ENCODE measurements at regions not wholly inside any gene's neighbourhood (a gene's known extent, or its start where the extent isn't known, plus 50 kb on each side); places are given as distances from the start of the nearest gene placed in this dataset.

GRCh38 chr3:105957722-105958121 is 88.9 kb upstream of the CBLB start (continued):
- no peak for TF ChIP-seq ZNF114 (CRISPR knock-in tag; IDR thresholded peaks at IDR 0.05)
- no peak for TF ChIP-seq POLR2AphosphoS5 (IDR thresholded peaks at IDR 0.05; ENCODE audit: low read depth)
- TF ChIP-seq REST (IDR thresholded peaks at IDR 0.05; ENCODE audit: unreplicated experiment) = no peak
- TF ChIP-seq NANOG (IDR thresholded peaks at IDR 0.05; ENCODE audit: borderline replicate concordance) = no peak
- TF ChIP-seq CREB1 (CRISPR knock-in tag; IDR thresholded peaks at IDR 0.05; ENCODE audit: low read depth) = no peak
- TF ChIP-seq EZH2 (IDR thresholded peaks at IDR 0.05; ENCODE audit: low read depth, unreplicated experiment) = no peak

GRCh38 chr3:105958237-105959000 is 89.6 kb upstream of the CBLB start:
- no peak overlapping the region for H3K4me2 ChIP-seq
- no peaks in the 10 kb centered on the region for H3K4me1 ChIP-seq (ENCODE audit: insufficient read depth)
- H3K9me2 ChIP-seq (ENCODE audit: insufficient read depth) = peaks cover 9% of the 10 kb centered on the region; the same call in 1 of the 2 replicates
- no peak overlapping the region for H3K4me3 ChIP-seq
- H3K27me3 ChIP-seq (ENCODE audit: insufficient read depth) = no peaks in the 10 kb centered on the region
- TF ChIP-seq CTCF (conservative IDR thresholded peaks at IDR 0.05; ENCODE audit: low read depth in 2 of 2) (no peak), ETS1 (IDR thresholded peaks at IDR 0.05) (no peak), NANOG (IDR thresholded peaks at IDR 0.05; ENCODE audit: borderline replicate concordance) (no peak), EZH2phosphoT487 (IDR thresholded peaks at IDR 0.05; ENCODE audit: unreplicated experiment) (no peak), ZNF114 (CRISPR knock-in tag; IDR thresholded peaks at IDR 0.05) (no peak), ZNF331 (CRISPR knock-in tag; IDR thresholded peaks at IDR 0.05; ENCODE audit: low read depth) (no peak), STAT1 (IDR thresholded peaks at IDR 0.05; ENCODE audit: unreplicated experiment) (no peak), EZH2 (IDR thresholded peaks at IDR 0.05; ENCODE audit: low read depth, unreplicated experiment) (no peak)
- H3K79me2 ChIP-seq (replicated peaks; ENCODE audit: insufficient read depth) = no peaks in the 10 kb centered on the region
- no peaks in the 10 kb centered on the region for H3F3A ChIP-seq (replicated peaks; ENCODE audit: low read depth)
- Mint-ChIP-seq H3K36me3 (ENCODE audit: low read depth) (no peaks in the 10 kb centered on the region), H3K4me3 (no peak overlapping the region), H3K27ac (no peak overlapping the region), H3K27me3 (ENCODE audit: insufficient read depth, low read depth, poor library complexity) (no peaks in the 10 kb centered on the region), H3K9me3 (no peaks in the 10 kb centered on the region; the same call in 2 of the 3 replicates), H3K4me1 (no peaks in the 10 kb centered on the region; the same call in 1 of the 3 replicates)
- no peak overlapping the region for H3K27ac ChIP-seq (ENCODE audit: low read depth)
- H4K20me1 ChIP-seq (replicated peaks; ENCODE audit: insufficient read depth) = no peaks in the 10 kb centered on the region
- DNase-seq (ENCODE audit: low spot score) = no peak
- no peak overlapping the region for H2AFZ ChIP-seq
- no peak for ATAC-seq
- no peaks in the 10 kb centered on the region for H3K36me3 ChIP-seq (ENCODE audit: insufficient read depth)

Measured in GM23338 (cell line).